HG03520 (cell line): ENCODE measurements at regions not wholly inside any gene's neighbourhood (a gene's known extent, or its start where the extent isn't known, plus 50 kb on each side); places are given as distances from the start of the nearest gene placed in this dataset.

Source experiments
- ATAC-seq: cut with Tn5 transposase; IDR thresholded peaks from one replicate; pipeline ENCODE4 v1.9.1; 2021; ENCODE audit warnings: mild to moderate bottlenecking, moderate library complexity; ENCODE audit not compliant: unreplicated experiment

GRCh38 chr18:22838639-22839277 lies 94.4 kb upstream of the RBBP8 start:
- ATAC-seq = peak; percentile 68

GRCh38 chr18:22839340-22839821 lies 93.7 kb upstream of the RBBP8 start:
- ATAC-seq = no peak

- no peak for ATAC-seq
Measured at GRCh38 chr18:22840606-22841144, 92.5 kb upstream of the RBBP8 start.

DNA sequence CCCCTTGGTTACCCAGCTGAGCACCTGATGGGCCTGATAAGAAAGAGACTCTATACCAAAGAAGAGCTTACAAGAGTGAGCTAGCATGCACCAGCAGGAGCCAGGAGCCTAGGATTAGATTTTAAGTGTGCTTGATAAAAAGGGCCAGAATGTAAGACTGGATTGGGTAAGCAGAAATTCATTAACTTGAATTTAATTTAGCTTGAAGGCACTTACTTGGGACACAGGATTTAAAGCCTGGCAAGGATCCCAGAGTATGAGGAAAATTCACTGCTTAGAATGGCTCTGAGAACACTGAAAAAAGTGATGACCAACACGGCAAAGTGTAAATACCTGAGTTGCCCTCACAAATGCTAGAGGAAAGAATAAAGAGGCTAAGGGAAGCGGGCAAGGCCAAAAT lies 91.3 kb upstream of the RBBP8 start:
- ATAC-seq = no peak

GRCh38 chr18:22844190-22844589 lies 88.9 kb upstream of the RBBP8 start:
- ATAC-seq = no peak

DNA sequence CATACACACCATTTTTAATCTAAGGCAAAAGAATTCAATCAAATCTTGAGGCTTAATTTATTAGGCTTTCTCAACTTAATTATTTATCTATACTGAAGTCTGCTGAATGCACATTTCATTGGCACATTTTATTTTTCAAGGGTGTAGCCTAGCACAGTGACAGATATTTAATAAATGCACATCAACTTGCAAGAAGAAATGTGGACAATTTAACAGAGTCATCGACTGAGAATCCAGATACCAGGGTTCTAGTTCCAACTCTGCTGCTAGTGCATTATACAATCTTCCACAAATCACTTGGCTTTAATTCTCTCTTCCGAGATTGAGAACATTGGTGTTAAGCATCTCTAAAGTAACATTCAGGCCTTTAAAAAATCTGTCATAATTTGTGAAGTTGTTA lies 88.5 kb upstream of the RBBP8 start:
- ATAC-seq = no peak

DNA sequence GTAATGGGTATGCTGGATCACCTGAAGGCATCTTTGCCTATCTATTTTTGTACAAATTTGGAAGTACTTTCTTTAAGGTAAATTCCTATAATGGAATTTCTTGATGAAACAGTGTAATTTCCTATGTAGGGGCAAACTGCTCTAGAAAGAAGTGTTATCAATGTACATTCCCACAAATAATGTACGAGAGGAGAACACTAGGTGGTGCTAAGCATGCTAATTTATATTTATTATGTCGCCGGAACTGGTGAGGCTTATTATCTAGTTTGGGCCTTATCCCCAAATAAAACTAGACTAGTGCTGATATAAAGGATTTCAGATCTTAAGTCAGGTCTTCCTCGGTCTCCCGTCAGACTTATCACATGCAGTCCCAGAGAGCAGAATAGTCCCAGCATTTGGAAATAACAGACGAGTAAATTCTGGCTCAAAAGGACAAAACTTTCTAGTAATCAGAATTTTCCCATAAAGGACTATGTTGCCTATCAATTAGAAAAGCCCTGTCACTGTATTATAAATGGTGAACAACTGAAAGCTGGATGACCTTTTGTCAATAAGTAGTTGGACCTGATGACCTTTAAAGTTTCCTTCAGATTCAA lies 86.9 kb upstream of the RBBP8 start:
- no peak for ATAC-seq

DNA sequence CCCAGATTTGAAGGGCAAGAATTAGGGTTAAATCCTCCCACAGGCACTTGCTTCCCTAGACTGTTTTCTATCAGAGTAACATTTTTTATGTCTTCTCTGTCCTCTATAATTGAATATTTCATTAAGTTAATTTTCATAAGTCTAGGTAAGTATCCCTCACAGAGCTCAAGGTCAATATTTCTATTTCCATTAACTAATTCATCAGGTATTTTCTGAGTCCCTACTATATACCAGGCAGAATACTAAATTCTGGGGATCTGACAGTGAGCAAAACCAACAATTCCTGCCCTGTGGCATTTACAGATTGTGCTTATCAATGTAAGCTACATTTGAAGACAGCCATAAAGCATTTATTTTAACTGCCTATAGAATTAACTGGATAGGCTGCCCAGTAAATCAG lies 86.4 kb upstream of the RBBP8 start:
- ATAC-seq = no peak

DNA sequence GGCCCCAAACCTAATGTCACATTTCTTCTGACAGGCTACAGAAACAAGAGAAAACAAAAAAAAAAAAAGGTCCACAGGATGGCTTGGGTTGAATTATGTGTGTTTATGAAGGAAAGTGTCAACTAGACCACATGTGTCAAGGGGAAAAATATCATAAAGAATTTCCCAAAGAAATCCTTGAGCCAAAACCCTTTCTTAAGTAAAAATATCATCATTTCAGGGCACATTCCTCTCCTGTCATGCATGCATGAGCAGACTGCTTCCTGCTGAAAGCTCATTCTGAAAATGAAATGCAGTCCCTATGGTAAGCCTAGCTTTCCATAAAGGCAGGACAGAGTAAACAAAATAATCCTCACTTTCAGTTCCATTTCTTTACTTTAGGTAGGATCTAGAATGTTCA lies 85.7 kb upstream of the RBBP8 start:
- ATAC-seq = no peak

- no peak for ATAC-seq
Measured at GRCh38 chr18:22847867-22848451, 85.2 kb upstream of the RBBP8 start.

DNA sequence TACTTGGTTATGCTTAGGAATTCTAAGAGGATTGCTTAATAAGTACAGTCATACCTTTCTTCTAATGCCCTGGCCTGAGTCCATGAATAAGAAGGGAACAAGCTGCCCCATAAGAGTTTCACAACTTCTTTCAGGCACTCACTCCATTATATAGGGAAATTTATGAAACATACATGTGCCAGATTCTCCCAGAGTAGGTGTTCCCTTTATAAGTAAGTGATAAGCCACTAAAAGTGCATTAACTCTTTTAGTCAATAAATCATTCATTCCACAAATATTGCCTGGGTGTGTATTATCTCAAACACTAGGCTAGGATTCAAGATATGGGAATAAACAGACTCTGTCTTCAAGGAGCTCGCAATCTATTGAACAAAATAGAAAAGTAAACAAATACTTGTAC lies 84.5 kb upstream of the RBBP8 start:
- ATAC-seq = no peak

DNA sequence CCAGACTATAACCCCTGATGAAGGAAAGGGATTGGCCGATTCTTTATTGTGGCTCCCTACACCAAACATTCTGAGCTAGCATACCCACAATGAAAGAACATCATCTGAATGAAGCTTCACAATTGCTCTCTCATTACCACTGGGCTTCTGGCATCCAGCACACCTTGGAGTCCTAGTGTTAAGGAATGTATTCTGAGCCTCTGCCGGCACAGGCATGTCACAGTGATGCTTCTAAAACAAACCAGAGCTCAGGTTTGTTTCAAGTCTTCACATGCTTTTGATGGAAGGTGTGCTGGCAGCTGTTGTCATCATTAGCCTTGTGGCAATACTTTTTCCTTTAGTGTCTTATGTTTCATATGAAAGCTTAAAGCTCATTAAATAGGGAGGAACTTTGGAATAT lies 76.3 kb upstream of the RBBP8 start:
- no peak for ATAC-seq

- no peak for ATAC-seq
Measured at GRCh38 chr18:22858121-22858520, 75.0 kb upstream of the RBBP8 start.

GRCh38 chr18:22860807-22861206 lies 72.3 kb upstream of the RBBP8 start:
- no peak for ATAC-seq

- no peak for ATAC-seq
Measured at GRCh38 chr18:22865354-22866116, 67.6 kb upstream of the RBBP8 start.

DNA sequence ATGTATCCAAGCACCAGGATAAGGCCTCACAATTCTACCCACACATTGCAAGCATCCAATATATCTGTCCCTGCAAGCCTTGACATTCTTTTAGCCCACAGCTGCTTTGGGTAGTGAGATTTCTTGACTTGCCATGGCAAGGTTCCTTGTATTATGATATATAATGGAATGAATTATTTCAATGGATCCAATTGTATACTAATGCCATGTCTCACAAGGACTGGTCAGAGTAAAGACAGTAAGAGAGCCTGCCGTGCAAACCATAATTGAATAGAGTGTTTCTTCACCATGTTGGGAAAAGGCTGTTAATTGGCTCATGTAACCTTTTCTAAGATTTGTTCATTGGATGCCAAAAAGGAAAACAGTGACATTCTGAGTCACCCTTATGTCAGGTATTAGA lies 64.3 kb upstream of the RBBP8 start:
- no peak for ATAC-seq

DNA sequence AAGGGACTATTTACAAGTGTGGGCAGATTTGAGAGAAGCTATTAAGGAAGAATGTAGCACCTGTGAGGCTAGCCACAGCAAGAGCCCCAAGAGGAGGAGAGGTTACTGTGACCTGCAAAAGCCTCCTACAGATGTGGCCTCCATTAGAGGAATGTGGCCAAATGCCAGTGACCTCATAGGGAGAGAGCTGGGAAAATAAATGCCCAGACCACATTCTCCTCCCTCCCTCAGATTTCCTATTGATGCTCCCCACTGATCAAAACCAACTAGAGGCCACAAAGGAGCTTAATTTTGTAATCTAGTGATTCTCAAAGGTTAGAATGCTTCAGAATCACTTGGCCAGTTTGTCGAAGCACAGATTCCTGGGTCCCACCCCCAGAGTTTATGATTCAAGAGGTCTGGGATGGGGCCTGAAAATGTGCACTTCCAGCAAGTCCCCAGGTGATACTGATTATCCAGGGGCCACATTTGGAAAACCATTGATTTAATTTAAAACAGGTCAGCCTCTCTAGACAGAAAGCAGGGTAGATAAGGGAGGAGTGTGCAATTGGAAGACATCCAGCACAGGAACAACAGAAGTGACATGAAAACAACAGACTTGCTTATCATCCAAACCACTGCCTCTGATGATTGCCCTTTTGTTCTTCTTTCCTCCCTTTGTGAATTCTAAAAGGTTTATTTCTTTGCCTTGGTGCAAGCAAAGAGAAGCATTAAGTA lies 61.2 kb upstream of the RBBP8 start:
- no peak for ATAC-seq

GRCh38 chr18:22872900-22873537 lies 60.1 kb upstream of the RBBP8 start:
- no peak for ATAC-seq

GRCh38 chr18:22879293-22879692 lies 53.8 kb upstream of the RBBP8 start:
- no peak for ATAC-seq

DNA sequence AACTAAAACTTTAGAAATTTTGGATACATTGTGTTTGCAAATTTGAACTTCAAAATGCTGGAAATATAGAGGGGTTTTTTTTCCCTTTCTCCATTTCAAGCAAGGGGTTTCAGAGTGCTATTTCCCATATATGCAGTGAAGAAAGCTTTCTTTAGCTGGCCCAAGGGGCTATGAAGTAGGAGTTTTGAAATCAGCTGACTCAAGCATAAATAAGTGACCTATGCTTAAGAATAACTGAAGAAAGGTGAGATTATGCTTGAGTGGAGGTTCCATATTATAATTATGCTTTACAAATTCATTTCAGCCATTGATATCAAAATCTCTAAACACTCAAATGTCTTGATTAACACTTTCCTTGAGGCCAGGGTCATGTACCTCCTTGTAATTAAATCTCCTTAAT lies 51.0 kb upstream of the RBBP8 start:
- ATAC-seq = no peak
